Tibial nerve (tissue), 4 donors: ENCODE measurements at regions not wholly inside any gene's neighbourhood (a gene's known extent, or its start where the extent isn't known, plus 50 kb on each side); places are given as distances from the start of the nearest gene placed in this dataset.

Source experiments
- CTCF ChIP-seq, 5 experiments: fragments of 200-600 bp in 3 of 5; fragments of 450-650 bp in 2 of 5; sonication (generic) in 3 of 5; IDR thresholded peaks; one replicate each; pipeline ENCODE4 v1.5.1; 2016 to 2019; ENCODE audit warnings: antibody characterized with exemption in 5 of 5, mild to moderate bottlenecking in 3 of 5, moderate library complexity in 2 of 5
- EP300 ChIP-seq, 2 donors: sonication (generic); formaldehyde crosslinking; IDR thresholded peaks; one replicate each; pipeline ENCODE4 v1.6.1; 2017; ENCODE audit warnings: antibody characterized with exemption in 2 of 2, mild to moderate bottlenecking in 1 of 2
- POLR2A ChIP-seq, 2 donors: fragments of 450-650 bp; IDR thresholded peaks; one replicate each; pipeline ENCODE4 v1.6.1; 2017; ENCODE audit warnings: antibody characterized with exemption in 2 of 2, mild to moderate bottlenecking in 2 of 2, moderate library complexity in 2 of 2

DNA sequence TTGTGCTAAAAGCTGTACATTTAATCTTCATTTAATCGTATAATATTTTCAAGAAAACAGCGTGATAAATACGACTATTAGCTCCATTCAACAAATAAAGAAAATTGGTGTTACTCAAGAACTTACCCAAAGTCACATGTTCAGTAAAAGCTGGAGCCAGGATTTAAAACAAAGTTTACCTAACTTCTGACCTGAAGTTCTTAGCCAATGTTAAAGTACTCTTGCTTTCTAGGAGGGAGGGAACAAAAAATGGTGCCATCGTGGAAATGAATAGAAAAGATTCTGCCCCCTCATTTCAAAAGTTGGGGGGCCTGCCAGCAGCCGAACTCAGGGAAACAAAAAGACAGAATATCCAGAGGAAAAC lies 395.8 kb downstream of the CD109 start:
- TF ChIP-seq POLR2A (IDR thresholded peaks at IDR 0.05) (no peak), CTCF (IDR thresholded peaks at IDR 0.05) (no peak), EP300 (IDR thresholded peaks at IDR 0.05) (no peak)
